ENCODE measurements at regions not wholly inside any gene's neighbourhood (a gene's known extent, or its start where the extent isn't known, plus 50 kb on each side); places are given as distances from the start of the nearest gene placed in this dataset.

- H3K9me3 ChIP-seq: no peaks in the 10 kb centered on the region
- DNase-seq: no peak
- H3K4me1 ChIP-seq: no peaks in the 10 kb centered on the region
- H3K4me3 ChIP-seq: no peak overlapping the region
- no peaks in the 10 kb centered on the region for H3K36me3 ChIP-seq
- TF ChIP-seq POLR2AphosphoS5 (IDR thresholded peaks at IDR 0.05): no peak
- no peak for TF ChIP-seq POLR2A (IDR thresholded peaks at IDR 0.05)
- no peak for TF ChIP-seq CTCF (IDR thresholded peaks at IDR 0.05)
- TF ChIP-seq EP300 (IDR thresholded peaks at IDR 0.05): no peak
- intact Hi-C loops (cut with DNase I; ENCODE audit: low total_unique reads): no loop called here
- H3K27me3 ChIP-seq: no peaks in the 10 kb centered on the region
- no peak overlapping the region for H3K27ac ChIP-seq
- WGBS, 5 donors: 46 to 93% (median 83%) methylated on average over 1 of the region's 1 CpG
Measured at GRCh38 chr12:71036526-71036925, 116.0 kb upstream of the PTPRR start.

GRCh38 chr12:71032933-71033332, 112.4 kb upstream of the PTPRR start:
- no peaks in the 10 kb centered on the region for H3K4me1 ChIP-seq
- intact Hi-C loops (cut with DNase I; ENCODE audit: low total_unique reads): no loop called here
- no peaks in the 10 kb centered on the region for H3K9me3 ChIP-seq
- 82 to 88% (median 86%) methylated on average over 4 of the region's 4 CpGs for WGBS, 5 donors
- no peak for TF ChIP-seq EP300 (IDR thresholded peaks at IDR 0.05)
- TF ChIP-seq POLR2A (IDR thresholded peaks at IDR 0.05): no peak
- no peak for TF ChIP-seq POLR2AphosphoS5 (IDR thresholded peaks at IDR 0.05)
- TF ChIP-seq CTCF (IDR thresholded peaks at IDR 0.05): no peak
- H3K36me3 ChIP-seq: no peaks in the 10 kb centered on the region
- no peak for DNase-seq
- no peak overlapping the region for H3K4me3 ChIP-seq
- no peaks in the 10 kb centered on the region for H3K27me3 ChIP-seq
- H3K27ac ChIP-seq: no peak overlapping the region

GRCh38 chr12:71029302-71029701, 108.8 kb upstream of the PTPRR start:
- Histone ChIP-seq H3K4me1 (no peaks in the 10 kb centered on the region), H3K27ac (no peak overlapping the region), H3K9me3 (no peaks in the 10 kb centered on the region), H3K27me3 (no peaks in the 10 kb centered on the region), H3K36me3 (no peaks in the 10 kb centered on the region), H3K4me3 (no peak overlapping the region)
- no peak for DNase-seq
- 55 to 79% (median 71%) methylated on average over 3 of the region's 3 CpGs for WGBS, 5 donors
- TF ChIP-seq POLR2AphosphoS5 (IDR thresholded peaks at IDR 0.05): no peak
- no peak for TF ChIP-seq POLR2A (IDR thresholded peaks at IDR 0.05)
- no peak for TF ChIP-seq EP300 (IDR thresholded peaks at IDR 0.05)
- no peak for TF ChIP-seq CTCF (IDR thresholded peaks at IDR 0.05)
- intact Hi-C loops (cut with DNase I; ENCODE audit: low total_unique reads): no loop called here

- Histone ChIP-seq H3K4me3 (no peak overlapping the region), H3K27ac (no peak overlapping the region), H3K27me3 (no peaks in the 10 kb centered on the region), H3K9me3 (no peaks in the 10 kb centered on the region), H3K4me1 (no peaks in the 10 kb centered on the region), H3K36me3 (no peaks in the 10 kb centered on the region)
- TF ChIP-seq EP300 (IDR thresholded peaks at IDR 0.05) (no peak), POLR2AphosphoS5 (IDR thresholded peaks at IDR 0.05) (no peak), CTCF (IDR thresholded peaks at IDR 0.05) (no peak), POLR2A (IDR thresholded peaks at IDR 0.05) (no peak)
- no peak for DNase-seq
- WGBS, 5 donors: 72 to 87% (median 80%) methylated on average over 6 to 7 of the region's 7 CpGs
- intact Hi-C loops (cut with DNase I; ENCODE audit: low total_unique reads): no loop called here
Measured at GRCh38 chr12:71027856-71028255, 107.3 kb upstream of the PTPRR start.
